SU-DHL-6 (cell line): ENCODE measurements at regions not wholly inside any gene's neighbourhood (a gene's known extent, or its start where the extent isn't known, plus 50 kb on each side); places are given as distances from the start of the nearest gene placed in this dataset.

Experiments
- H2AFZ ChIP-seq: fragments of 200-600 bp; sonication (generic); 2 replicates; pipeline ENCODE4 v1.6.1; 2014; ENCODE audit warnings: low read depth, mild to moderate bottlenecking, moderate library complexity, mixed read lengths, antibody characterized with exemption, low read length; ENCODE audit not compliant: severe bottlenecking
- H3F3A ChIP-seq: fragments of 200-600 bp; shearing (Covaris generic); 2 replicates; pipeline ENCODE4 v1.6.0; 2016; ENCODE audit warnings: antibody characterized with exemption, mild to moderate bottlenecking; ENCODE audit not compliant: insufficient read depth
- H3K27ac ChIP-seq: fragments of 200-600 bp; sonication (generic); 2 replicates; pipeline ENCODE4 v1.5.1; 2016; ENCODE audit warnings: low read depth, mild to moderate bottlenecking, low read length, moderate library complexity, mixed read lengths
- H3K27me3 ChIP-seq: fragments of 200-600 bp; sonication (generic), shearing (Covaris generic); 2 replicates; pipeline ENCODE4 v1.6.0; 2014; ENCODE audit warnings: mild to moderate bottlenecking, low read length
- H3K36me3 ChIP-seq: fragments of 200-600 bp; sonication (generic); 2 replicates; pipeline ENCODE4 v1.6.1; 2014; ENCODE audit warnings: mild to moderate bottlenecking, low read length, mixed read lengths
- H3K4me2 ChIP-seq: fragments of 300-600, 200-600 bp; shearing (Covaris generic), sonication (generic); 2 replicates; pipeline ENCODE4 v1.6.0; 2014; ENCODE audit warnings: low read length, low read depth, mild to moderate bottlenecking; ENCODE audit not compliant: poor library complexity, severe bottlenecking
- H3K4me3 ChIP-seq: fragments of 200-600 bp; sonication (generic); 2 replicates; pipeline ENCODE4 v1.5.1; 2014; ENCODE audit warnings: antibody characterized with exemption, low read length, mild to moderate bottlenecking, mixed read lengths; ENCODE audit not compliant: insufficient read depth, poor library complexity, severe bottlenecking
- H3K79me2 ChIP-seq: fragments of 200-600 bp; sonication (generic); 2 replicates; pipeline ENCODE4 v1.6.1; 2014; ENCODE audit warnings: mild to moderate bottlenecking, low read length, moderate library complexity; ENCODE audit not compliant: insufficient read depth
- H3K9ac ChIP-seq: fragments of 200-600 bp; sonication (generic); 2 replicates; pipeline ENCODE4 v1.7.0; 2014; ENCODE audit warnings: mild to moderate bottlenecking, low read length
- H3K9me2 ChIP-seq: fragments of 200-600 bp; sonication (generic); replicated peaks from 2 replicates; pipeline ENCODE4 v1.6.1; 2014; ENCODE audit warnings: low read length; ENCODE audit not compliant: insufficient read depth
- H3K9me3 ChIP-seq: fragments of 200-600 bp; sonication (generic); 2 replicates; pipeline ENCODE4 v1.6.1; 2014; ENCODE audit warnings: low read length, mixed read lengths; ENCODE audit not compliant: insufficient read depth
- H4K20me1 ChIP-seq: fragments of 200-600 bp; sonication (generic); 2 replicates; pipeline ENCODE4 v1.6.1; 2014; ENCODE audit warnings: low read depth, mild to moderate bottlenecking, antibody characterized with exemption, low read length, moderate library complexity, mixed read lengths
- CTCF ChIP-seq: fragments of 200-600 bp; sonication (generic); IDR thresholded peaks from one replicate; pipeline ENCODE4 v1.5.1; 2017; ENCODE audit warnings: antibody characterized with exemption, mild to moderate bottlenecking, low read length, moderate library complexity; ENCODE audit not compliant: insufficient read depth, poor library complexity, severe bottlenecking
- EZH2phosphoT487 ChIP-seq: fragments of 200-600 bp; sonication (generic), shearing (Covaris generic); conservative IDR thresholded peaks from 2 replicates; pipeline ENCODE4 v1.6.1; 2018; ENCODE audit warnings: mild to moderate bottlenecking, antibody characterized with exemption, low read length, moderate library complexity, mixed read lengths

GRCh38 chr14:43141636-43142191, 1365.4 kb downstream of the FSCB start:
- Histone ChIP-seq H3K79me2 (no peaks in the 10 kb centered on the region), H2AFZ (no peak overlapping the region), H3K9me2 (no peaks in the 10 kb centered on the region), H3K9ac (no peak overlapping the region), H3K27ac (no peak overlapping the region), H3K4me2 (no peak overlapping the region), H4K20me1 (no peaks in the 10 kb centered on the region), H3K9me3 (no peaks in the 10 kb centered on the region; the same call in 1 of the 2 replicates), H3F3A (no peaks in the 10 kb centered on the region), H3K27me3 (no peaks in the 10 kb centered on the region), H3K36me3 (no peaks in the 10 kb centered on the region), H3K4me3 (no peak overlapping the region)
- TF ChIP-seq CTCF, result no peak
- no peak for TF ChIP-seq EZH2phosphoT487

GRCh38 chr14:43140453-43140852, 1366.6 kb downstream of the FSCB start:
- no peaks in the 10 kb centered on the region for H3F3A ChIP-seq
- no peak overlapping the region for H3K4me2 ChIP-seq
- no peaks in the 10 kb centered on the region; the same call in 1 of the 2 replicates for H3K9me3 ChIP-seq
- no peaks in the 10 kb centered on the region for H3K36me3 ChIP-seq
- no peaks in the 10 kb centered on the region for H3K79me2 ChIP-seq
- H2AFZ ChIP-seq, result peak overlapping the region; percentile 28
- H3K9ac ChIP-seq, result no peak overlapping the region
- no peaks in the 10 kb centered on the region for H3K9me2 ChIP-seq
- H3K27ac ChIP-seq, result no peak overlapping the region
- no peak for TF ChIP-seq CTCF
- no peak for TF ChIP-seq EZH2phosphoT487
- H3K4me3 ChIP-seq, result no peak overlapping the region
- no peaks in the 10 kb centered on the region for H4K20me1 ChIP-seq
- no peaks in the 10 kb centered on the region for H3K27me3 ChIP-seq

- Histone ChIP-seq H3K4me3 (no peak overlapping the region), H2AFZ (no peak overlapping the region), H3K36me3 (no peaks in the 10 kb centered on the region; the same call in 1 of the 2 replicates), H3K27me3 (no peaks in the 10 kb centered on the region), H3K79me2 (no peaks in the 10 kb centered on the region), H3K4me2 (no peak overlapping the region), H3K9me2 (no peaks in the 10 kb centered on the region), H3K9me3 (no peaks in the 10 kb centered on the region; the same call in 1 of the 2 replicates), H3K9ac (no peak overlapping the region), H3K27ac (no peak overlapping the region), H3F3A (no peaks in the 10 kb centered on the region), H4K20me1 (no peaks in the 10 kb centered on the region)
- TF ChIP-seq EZH2phosphoT487, result no peak
- TF ChIP-seq CTCF, result no peak
Observed at GRCh38 chr14:43135877-43136411, 1371.1 kb downstream of the FSCB start.
